Gastrocnemius medialis (tissue), 4 donors: ENCODE measurements at regions not wholly inside any gene's neighbourhood (a gene's known extent, or its start where the extent isn't known, plus 50 kb on each side); places are given as distances from the start of the nearest gene placed in this dataset.
"Not testable (repeated sequence)": the region's sequence is repeated elsewhere in the genome, so short reads cannot be mapped to it uniquely, and the experiment has no call there.

Experiments used
- ATAC-seq, 2 donors: fragments of 150-250 bp; one replicate each; pipeline ENCODE4 v1.9.1; 2016
- DNase-seq, 2 donors: peaks; one replicate each; pipeline ENCODE4 v3.0.0-alpha.2; 2019
- H3K27ac ChIP-seq, 4 donors: fragments of 200-600 bp; sonication (generic); 1 replicate in 1 of 4; 2 replicates in 3 of 4; pipeline ENCODE4 v1.5.1; 2016 to 2018; ENCODE audit warnings: mild to moderate bottlenecking in 2 of 4, moderate library complexity in 1 of 4
- H3K27me3 ChIP-seq, 3 donors: fragments of 200-600 bp; sonication (generic) in 2 of 3; 1 replicate in 1 of 3; 2 replicates in 2 of 3; pipeline versions ENCODE4 v1.5.1 to v1.6.0; 2016 to 2019; ENCODE audit warnings: mild to moderate bottlenecking in 1 of 3, moderate library complexity in 1 of 3
- H3K36me3 ChIP-seq, 2 donors: fragments of 200-600 bp; sonication (generic) in 1 of 2; one replicate each; pipeline ENCODE4 v1.5.1; 2017 to 2018
- H3K4me1 ChIP-seq, 2 donors: fragments of 200-600 bp; sonication (generic) in 1 of 2; one replicate each; pipeline ENCODE4 v1.5.1; 2016 to 2017; ENCODE audit warnings: mild to moderate bottlenecking in 2 of 2
- H3K4me3 ChIP-seq, 4 donors: fragments of 200-600 bp; sonication (generic) in 3 of 4; 1 replicate in 1 of 4; 2 replicates in 3 of 4; pipeline ENCODE4 v1.5.1; 2016 to 2019; ENCODE audit warnings: mild to moderate bottlenecking in 2 of 4
- H3K9me3 ChIP-seq, 3 donors: fragments of 200-600 bp; sonication (generic) in 2 of 3; 1 replicate in 1 of 3; 2 replicates in 2 of 3; pipeline ENCODE4 v1.5.1; 2016 to 2019
- CTCF ChIP-seq, 5 experiments: fragments of 450-650 bp in 3 of 5; fragments of 200-600 bp in 2 of 5; sonication (generic) in 2 of 5; IDR thresholded peaks in 4 of 5; conservative IDR thresholded peaks in 1 of 5; 1 replicate in 4 of 5; 2 replicates in 1 of 5; pipeline ENCODE4 v1.5.1; 2016 to 2019; ENCODE audit warnings: antibody characterized with exemption in 5 of 5, mild to moderate bottlenecking in 3 of 5, moderate library complexity in 3 of 5
- POLR2A ChIP-seq, 2 donors: fragments of 450-650 bp; IDR thresholded peaks; one replicate each; pipeline ENCODE4 v1.6.1; 2017; ENCODE audit warnings: antibody characterized with exemption in 2 of 2, mild to moderate bottlenecking in 2 of 2, moderate library complexity in 2 of 2
- in situ Hi-C, 4 donors: fragments of 200-750 bp; cut with MboI; loops; one replicate each; pipeline versions ENCODE4 v1.15.0 to v1.8.0; 2017; ENCODE audit warnings: low sequenced_read_pairs in 4 of 4
- intact Hi-C: fragments of 100-400 bp; cut with DNase I; formaldehyde crosslinking; loops from one replicate; pipeline ENCODE4 v1.15.1; 2023; ENCODE audit warnings: low total_unique reads

GRCh38 chr4:28287831-28288233 lies 1427.2 kb downstream of the STIM2 start:
- DNase-seq = no peak
- intact Hi-C loops (no loop called here), in situ Hi-C loops (no loop called here)
- no peak overlapping the region for H3K27ac ChIP-seq
- H3K4me3 ChIP-seq = no peak overlapping the region
- no peaks in the 10 kb centered on the region for H3K4me1 ChIP-seq
- H3K9me3 ChIP-seq = no peaks in the 10 kb centered on the region
- TF ChIP-seq POLR2A (IDR thresholded peaks at IDR 0.05) (no peak), CTCF (IDR thresholded peaks at IDR 0.05 in 4 of 5, conservative IDR thresholded peaks at IDR 0.05 in 1 of 5) (no peak)
- no peak for ATAC-seq
- no peaks in the 10 kb centered on the region for H3K36me3 ChIP-seq
- no peaks in the 10 kb centered on the region for H3K27me3 ChIP-seq

GRCh38 chr4:28296239-28296638 lies 1435.6 kb downstream of the STIM2 start:
- no peaks in the 10 kb centered on the region for H3K9me3 ChIP-seq
- no peaks in the 10 kb centered on the region for H3K36me3 ChIP-seq
- H3K27ac ChIP-seq = no peak overlapping the region
- intact Hi-C loops = no loop called here
- in situ Hi-C loops = no loop called here
- ATAC-seq (no peak), DNase-seq (no peak)
- no peaks in the 10 kb centered on the region for H3K4me1 ChIP-seq
- H3K27me3 ChIP-seq = no peaks in the 10 kb centered on the region
- H3K4me3 ChIP-seq = no peak overlapping the region
- TF ChIP-seq POLR2A (IDR thresholded peaks at IDR 0.05) = no peak
- TF ChIP-seq CTCF (IDR thresholded peaks at IDR 0.05 in 4 of 5, conservative IDR thresholded peaks at IDR 0.05 in 1 of 5) = no peak

- no peaks in the 10 kb centered on the region for H3K27me3 ChIP-seq
- TF ChIP-seq CTCF (IDR thresholded peaks at IDR 0.05 in 4 of 5, conservative IDR thresholded peaks at IDR 0.05 in 1 of 5) = no peak
- TF ChIP-seq POLR2A (IDR thresholded peaks at IDR 0.05) = no peak
- no peak overlapping the region for H3K27ac ChIP-seq
- in situ Hi-C loops = no loop called here
- no peak for ATAC-seq
- H3K9me3 ChIP-seq = no peaks in the 10 kb centered on the region
- H3K36me3 ChIP-seq = no peaks in the 10 kb centered on the region
- intact Hi-C loops = no loop called here
- no peaks in the 10 kb centered on the region for H3K4me1 ChIP-seq
- no peak overlapping the region for H3K4me3 ChIP-seq
- DNase-seq = no peak
These were observed 1450.3 kb downstream of the STIM2 start for GRCh38 chr4:28310926-28311325.

GRCh38 chr4:28312497-28312896 lies 1451.9 kb downstream of the STIM2 start:
- H3K27ac ChIP-seq, ATAC-seq, H3K4me1 ChIP-seq, DNase-seq, H3K4me3 ChIP-seq, H3K27me3 ChIP-seq, in situ Hi-C loops, H3K9me3 ChIP-seq, intact Hi-C loops, H3K36me3 ChIP-seq: not testable (repeated sequence)

- ATAC-seq = no peak
- intact Hi-C loops (no loop called here), in situ Hi-C loops (no loop called here)
- TF ChIP-seq CTCF (IDR thresholded peaks at IDR 0.05 in 4 of 5, conservative IDR thresholded peaks at IDR 0.05 in 1 of 5) (no peak), POLR2A (IDR thresholded peaks at IDR 0.05) (no peak)
- no peak for DNase-seq
- Histone ChIP-seq H3K27ac (no peak overlapping the region), H3K9me3 (no peaks in the 10 kb centered on the region), H3K4me1 (no peaks in the 10 kb centered on the region), H3K36me3 (no peaks in the 10 kb centered on the region), H3K4me3 (no peak overlapping the region), H3K27me3 (no peaks in the 10 kb centered on the region)
These were observed 1453.4 kb downstream of the STIM2 start for GRCh38 chr4:28313729-28314713.
